ENCODE measurements at regions not wholly inside any gene's neighbourhood (a gene's known extent, or its start where the extent isn't known, plus 50 kb on each side); places are given as distances from the start of the nearest gene placed in this dataset.

DNA sequence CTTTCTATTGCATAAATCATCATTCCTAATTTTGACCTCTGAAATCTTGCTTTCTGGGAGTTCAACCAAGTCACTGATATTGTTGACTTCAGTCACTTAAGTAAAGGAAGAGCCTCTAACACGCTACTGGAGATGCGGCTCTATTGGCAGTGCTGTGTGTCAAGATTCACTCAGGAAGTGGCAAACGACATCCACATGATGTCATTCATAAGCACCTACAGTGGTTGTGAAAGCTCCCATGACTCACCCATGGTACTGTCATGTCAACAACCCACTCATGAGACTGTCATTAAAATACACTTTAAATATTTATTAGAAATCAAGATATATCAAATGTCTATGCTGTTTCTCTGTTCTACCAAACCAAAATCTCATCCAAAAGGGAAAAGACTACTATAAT is 52.5 kb upstream of the LHFPL3 start:
- Histone ChIP-seq H2AFZ (no peak overlapping the region), H3K4me3 (no peak overlapping the region), H3K4me2 (no peak overlapping the region), H3F3A (replicated peaks; ENCODE audit: low read depth) (no peaks in the 10 kb centered on the region), H3K27me3 (ENCODE audit: insufficient read depth) (no peaks in the 10 kb centered on the region), H3K79me2 (replicated peaks; ENCODE audit: insufficient read depth) (no peaks in the 10 kb centered on the region), H3K9me2 (ENCODE audit: insufficient read depth) (no peaks in the 10 kb centered on the region), H3K4me1 (ENCODE audit: insufficient read depth) (no peaks in the 10 kb centered on the region), H3K36me3 (ENCODE audit: insufficient read depth) (no peaks in the 10 kb centered on the region), H4K20me1 (replicated peaks; ENCODE audit: insufficient read depth) (no peaks in the 10 kb centered on the region), H3K27ac (ENCODE audit: low read depth) (no peak overlapping the region)
- Mint-ChIP-seq H3K9me3 (peaks cover 42% of the 10 kb centered on the region), H3K27ac (no peak overlapping the region), H3K36me3 (ENCODE audit: low read depth) (peaks cover 14% of the 10 kb centered on the region), H3K4me3 (no peak overlapping the region), H3K4me1 (no peaks in the 10 kb centered on the region), H3K27me3 (ENCODE audit: insufficient read depth, low read depth, poor library complexity) (no peaks in the 10 kb centered on the region)
- no peak for DNase-seq (ENCODE audit: low spot score)
- ATAC-seq: no peak
- TF ChIP-seq STAT1 (IDR thresholded peaks at IDR 0.05; ENCODE audit: unreplicated experiment) (no peak), ZNF114 (CRISPR knock-in tag; IDR thresholded peaks at IDR 0.05) (no peak), CREB1 (CRISPR knock-in tag; IDR thresholded peaks at IDR 0.05; ENCODE audit: low read depth) (no peak), ETS1 (IDR thresholded peaks at IDR 0.05) (no peak), EZH2phosphoT487 (IDR thresholded peaks at IDR 0.05; ENCODE audit: unreplicated experiment) (no peak), NANOG (IDR thresholded peaks at IDR 0.05; ENCODE audit: borderline replicate concordance) (no peak), JUNB (IDR thresholded peaks at IDR 0.05; ENCODE audit: unreplicated experiment) (no peak), POLR2AphosphoS5 (IDR thresholded peaks at IDR 0.05; ENCODE audit: low read depth) (no peak), EZH2 (IDR thresholded peaks at IDR 0.05; ENCODE audit: low read depth, unreplicated experiment) (no peak), ZNF331 (CRISPR knock-in tag; IDR thresholded peaks at IDR 0.05; ENCODE audit: low read depth) (no peak)
- TF ChIP-seq, protein P1, sequence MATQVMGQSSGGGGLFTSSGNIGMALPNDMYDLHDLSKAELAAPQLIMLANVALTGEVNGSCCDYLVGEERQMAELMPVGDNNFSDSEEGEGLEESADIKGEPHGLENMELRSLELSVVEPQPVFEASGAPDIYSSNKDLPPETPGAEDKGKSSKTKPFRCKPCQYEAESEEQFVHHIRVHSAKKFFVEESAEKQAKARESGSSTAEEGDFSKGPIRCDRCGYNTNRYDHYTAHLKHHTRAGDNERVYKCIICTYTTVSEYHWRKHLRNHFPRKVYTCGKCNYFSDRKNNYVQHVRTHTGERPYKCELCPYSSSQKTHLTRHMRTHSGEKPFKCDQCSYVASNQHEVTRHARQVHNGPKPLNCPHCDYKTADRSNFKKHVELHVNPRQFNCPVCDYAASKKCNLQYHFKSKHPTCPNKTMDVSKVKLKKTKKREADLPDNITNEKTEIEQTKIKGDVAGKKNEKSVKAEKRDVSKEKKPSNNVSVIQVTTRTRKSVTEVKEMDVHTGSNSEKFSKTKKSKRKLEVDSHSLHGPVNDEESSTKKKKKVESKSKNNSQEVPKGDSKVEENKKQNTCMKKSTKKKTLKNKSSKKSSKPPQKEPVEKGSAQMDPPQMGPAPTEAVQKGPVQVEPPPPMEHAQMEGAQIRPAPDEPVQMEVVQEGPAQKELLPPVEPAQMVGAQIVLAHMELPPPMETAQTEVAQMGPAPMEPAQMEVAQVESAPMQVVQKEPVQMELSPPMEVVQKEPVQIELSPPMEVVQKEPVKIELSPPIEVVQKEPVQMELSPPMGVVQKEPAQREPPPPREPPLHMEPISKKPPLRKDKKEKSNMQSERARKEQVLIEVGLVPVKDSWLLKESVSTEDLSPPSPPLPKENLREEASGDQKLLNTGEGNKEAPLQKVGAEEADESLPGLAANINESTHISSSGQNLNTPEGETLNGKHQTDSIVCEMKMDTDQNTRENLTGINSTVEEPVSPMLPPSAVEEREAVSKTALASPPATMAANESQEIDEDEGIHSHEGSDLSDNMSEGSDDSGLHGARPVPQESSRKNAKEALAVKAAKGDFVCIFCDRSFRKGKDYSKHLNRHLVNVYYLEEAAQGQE (IDR thresholded peaks at IDR 0.05; ENCODE audit: unreplicated experiment): no peak
- TF ChIP-seq, protein P2, sequence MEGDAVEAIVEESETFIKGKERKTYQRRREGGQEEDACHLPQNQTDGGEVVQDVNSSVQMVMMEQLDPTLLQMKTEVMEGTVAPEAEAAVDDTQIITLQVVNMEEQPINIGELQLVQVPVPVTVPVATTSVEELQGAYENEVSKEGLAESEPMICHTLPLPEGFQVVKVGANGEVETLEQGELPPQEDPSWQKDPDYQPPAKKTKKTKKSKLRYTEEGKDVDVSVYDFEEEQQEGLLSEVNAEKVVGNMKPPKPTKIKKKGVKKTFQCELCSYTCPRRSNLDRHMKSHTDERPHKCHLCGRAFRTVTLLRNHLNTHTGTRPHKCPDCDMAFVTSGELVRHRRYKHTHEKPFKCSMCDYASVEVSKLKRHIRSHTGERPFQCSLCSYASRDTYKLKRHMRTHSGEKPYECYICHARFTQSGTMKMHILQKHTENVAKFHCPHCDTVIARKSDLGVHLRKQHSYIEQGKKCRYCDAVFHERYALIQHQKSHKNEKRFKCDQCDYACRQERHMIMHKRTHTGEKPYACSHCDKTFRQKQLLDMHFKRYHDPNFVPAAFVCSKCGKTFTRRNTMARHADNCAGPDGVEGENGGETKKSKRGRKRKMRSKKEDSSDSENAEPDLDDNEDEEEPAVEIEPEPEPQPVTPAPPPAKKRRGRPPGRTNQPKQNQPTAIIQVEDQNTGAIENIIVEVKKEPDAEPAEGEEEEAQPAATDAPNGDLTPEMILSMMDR (conservative IDR thresholded peaks at IDR 0.05; ENCODE audit: low read depth in 2 of 2): no peak
- TF ChIP-seq, protein P3, sequence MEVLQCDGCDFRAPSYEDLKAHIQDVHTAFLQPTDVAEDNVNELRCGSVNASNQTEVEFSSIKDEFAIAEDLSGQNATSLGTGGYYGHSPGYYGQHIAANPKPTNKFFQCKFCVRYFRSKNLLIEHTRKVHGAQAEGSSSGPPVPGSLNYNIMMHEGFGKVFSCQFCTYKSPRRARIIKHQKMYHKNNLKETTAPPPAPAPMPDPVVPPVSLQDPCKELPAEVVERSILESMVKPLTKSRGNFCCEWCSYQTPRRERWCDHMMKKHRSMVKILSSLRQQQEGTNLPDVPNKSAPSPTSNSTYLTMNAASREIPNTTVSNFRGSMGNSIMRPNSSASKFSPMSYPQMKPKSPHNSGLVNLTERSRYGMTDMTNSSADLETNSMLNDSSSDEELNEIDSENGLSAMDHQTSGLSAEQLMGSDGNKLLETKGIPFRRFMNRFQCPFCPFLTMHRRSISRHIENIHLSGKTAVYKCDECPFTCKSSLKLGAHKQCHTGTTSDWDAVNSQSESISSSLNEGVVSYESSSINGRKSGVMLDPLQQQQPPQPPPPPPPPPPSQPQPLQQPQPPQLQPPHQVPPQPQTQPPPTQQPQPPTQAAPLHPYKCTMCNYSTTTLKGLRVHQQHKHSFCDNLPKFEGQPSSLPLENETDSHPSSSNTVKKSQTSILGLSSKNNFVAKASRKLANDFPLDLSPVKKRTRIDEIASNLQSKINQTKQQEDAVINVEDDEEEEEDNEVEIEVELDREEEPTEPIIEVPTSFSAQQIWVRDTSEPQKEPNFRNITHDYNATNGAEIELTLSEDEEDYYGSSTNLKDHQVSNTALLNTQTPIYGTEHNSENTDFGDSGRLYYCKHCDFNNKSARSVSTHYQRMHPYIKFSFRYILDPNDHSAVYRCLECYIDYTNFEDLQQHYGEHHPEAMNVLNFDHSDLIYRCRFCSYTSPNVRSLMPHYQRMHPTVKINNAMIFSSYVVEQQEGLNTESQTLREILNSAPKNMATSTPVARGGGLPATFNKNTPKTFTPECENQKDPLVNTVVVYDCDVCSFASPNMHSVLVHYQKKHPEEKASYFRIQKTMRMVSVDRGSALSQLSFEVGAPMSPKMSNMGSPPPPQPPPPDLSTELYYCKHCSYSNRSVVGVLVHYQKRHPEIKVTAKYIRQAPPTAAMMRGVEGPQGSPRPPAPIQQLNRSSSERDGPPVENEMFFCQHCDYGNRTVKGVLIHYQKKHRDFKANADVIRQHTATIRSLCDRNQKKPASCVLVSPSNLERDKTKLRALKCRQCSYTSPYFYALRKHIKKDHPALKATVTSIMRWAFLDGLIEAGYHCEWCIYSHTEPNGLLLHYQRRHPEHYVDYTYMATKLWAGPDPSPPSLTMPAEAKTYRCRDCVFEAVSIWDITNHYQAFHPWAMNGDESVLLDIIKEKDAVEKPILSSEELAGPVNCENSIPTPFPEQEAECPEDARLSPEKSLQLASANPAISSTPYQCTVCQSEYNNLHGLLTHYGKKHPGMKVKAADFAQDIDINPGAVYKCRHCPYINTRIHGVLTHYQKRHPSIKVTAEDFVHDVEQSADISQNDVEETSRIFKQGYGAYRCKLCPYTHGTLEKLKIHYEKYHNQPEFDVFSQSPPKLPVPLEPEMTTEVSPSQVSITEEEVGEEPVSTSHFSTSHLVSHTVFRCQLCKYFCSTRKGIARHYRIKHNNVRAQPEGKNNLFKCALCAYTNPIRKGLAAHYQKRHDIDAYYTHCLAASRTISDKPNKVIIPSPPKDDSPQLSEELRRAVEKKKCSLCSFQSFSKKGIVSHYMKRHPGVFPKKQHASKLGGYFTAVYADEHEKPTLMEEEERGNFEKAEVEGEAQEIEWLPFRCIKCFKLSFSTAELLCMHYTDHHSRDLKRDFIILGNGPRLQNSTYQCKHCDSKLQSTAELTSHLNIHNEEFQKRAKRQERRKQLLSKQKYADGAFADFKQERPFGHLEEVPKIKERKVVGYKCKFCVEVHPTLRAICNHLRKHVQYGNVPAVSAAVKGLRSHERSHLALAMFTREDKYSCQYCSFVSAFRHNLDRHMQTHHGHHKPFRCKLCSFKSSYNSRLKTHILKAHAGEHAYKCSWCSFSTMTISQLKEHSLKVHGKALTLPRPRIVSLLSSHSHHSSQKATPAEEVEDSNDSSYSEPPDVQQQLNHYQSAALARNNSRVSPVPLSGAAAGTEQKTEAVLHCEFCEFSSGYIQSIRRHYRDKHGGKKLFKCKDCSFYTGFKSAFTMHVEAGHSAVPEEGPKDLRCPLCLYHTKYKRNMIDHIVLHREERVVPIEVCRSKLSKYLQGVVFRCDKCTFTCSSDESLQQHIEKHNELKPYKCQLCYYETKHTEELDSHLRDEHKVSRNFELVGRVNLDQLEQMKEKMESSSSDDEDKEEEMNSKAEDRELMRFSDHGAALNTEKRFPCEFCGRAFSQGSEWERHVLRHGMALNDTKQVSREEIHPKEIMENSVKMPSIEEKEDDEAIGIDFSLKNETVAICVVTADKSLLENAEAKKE (CRISPR knock-in tag; IDR thresholded peaks at IDR 0.05): no peak
